B cell (primary cell): ENCODE measurements at regions not wholly inside any gene's neighbourhood (a gene's known extent, or its start where the extent isn't known, plus 50 kb on each side); places are given as distances from the start of the nearest gene placed in this dataset.

ENCODE experiments used
- CTCF ChIP-seq: fragments of 200-600 bp; IDR thresholded peaks from one replicate; pipeline ENCODE4 v1.8.0; 2022; ENCODE audit warnings: antibody characterized with exemption, mild to moderate bottlenecking
- EZH2 ChIP-seq: IDR thresholded peaks from 2 replicates; pipeline ENCODE4 v1.6.1; 2012; ENCODE audit warnings: borderline replicate concordance, low read depth, mild to moderate bottlenecking, moderate library complexity, low read length; ENCODE audit not compliant: insufficient read depth, poor library complexity, severe bottlenecking

- TF ChIP-seq CTCF (no peak), EZH2 (no peak)
Observed at GRCh38 chr9:78566948-78567675, 270.2 kb downstream of the PSAT1 start.
